Type B pancreatic cell (in vitro differentiated cells): ENCODE measurements at regions not wholly inside any gene's neighbourhood (a gene's known extent, or its start where the extent isn't known, plus 50 kb on each side); places are given as distances from the start of the nearest gene placed in this dataset.

ENCODE experiments used
- DNase-seq: peaks from one replicate; pipeline ENCODE4 v3.0.0; 2021; ENCODE audit warnings: mixed read lengths; ENCODE audit not compliant: unreplicated experiment; ENCODE audit errors: extremely low spot score
- H3K27ac Mint-ChIP-seq: 2 replicates; pipeline ENCODE4 v1.8.0; 2021; ENCODE audit warnings: mild to moderate bottlenecking, mixed read lengths
- H3K27me3 Mint-ChIP-seq: 2 replicates; pipeline ENCODE4 v1.8.0; 2021; ENCODE audit warnings: mixed read lengths
- H3K36me3 Mint-ChIP-seq: 2 replicates; pipeline ENCODE4 v1.8.0; 2021; ENCODE audit warnings: mixed read lengths
- H3K4me1 Mint-ChIP-seq: one replicate; pipeline ENCODE4 v1.8.0; 2021; ENCODE audit warnings: mixed read lengths; ENCODE audit not compliant: unreplicated experiment
- H3K4me3 Mint-ChIP-seq: 2 replicates; pipeline ENCODE4 v1.8.0; 2021; ENCODE audit warnings: mild to moderate bottlenecking, mixed read lengths
- H3K9me3 Mint-ChIP-seq: 2 replicates; pipeline ENCODE4 v1.8.0; 2021; ENCODE audit warnings: mixed read lengths
- CTCF ChIP-seq: fragments of 200-600 bp; sonication (generic); conservative IDR thresholded peaks from 2 replicates; pipeline ENCODE4 v1.5.0; 2021; ENCODE audit warnings: antibody characterized with exemption, mild to moderate bottlenecking

DNA sequence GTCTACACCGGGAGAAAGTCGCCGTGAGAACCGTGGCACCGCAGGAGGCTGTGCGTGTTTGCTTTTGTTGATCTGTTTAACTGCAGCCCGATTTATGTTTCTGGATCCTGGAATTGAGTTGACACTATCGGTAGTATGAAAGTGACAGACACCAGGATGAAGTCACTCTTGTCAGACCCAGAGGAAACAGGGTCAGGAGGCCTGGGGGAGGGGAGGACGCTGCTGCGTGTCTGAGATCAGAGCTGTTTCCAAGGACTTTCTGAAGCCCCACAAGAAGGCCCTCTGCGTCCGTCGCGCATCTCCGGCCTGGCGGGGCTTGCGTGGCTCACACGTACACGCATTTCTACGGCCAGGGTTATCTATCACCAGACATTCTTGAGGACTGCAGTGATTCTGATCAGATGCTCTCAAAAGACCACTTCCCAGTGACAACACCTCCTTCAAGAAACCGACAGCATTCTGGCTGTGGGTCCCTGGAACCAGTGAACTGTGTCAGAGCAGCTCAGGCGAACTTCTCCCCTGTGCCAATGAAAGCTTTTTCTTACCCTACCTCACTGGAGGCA is 263.4 kb downstream of the ADGRD1 start:
- DNase-seq, result no peak
- H3K27ac Mint-ChIP-seq, result peak overlapping the region; percentile 94
- H3K9me3 Mint-ChIP-seq, result peaks cover 8% of the 10 kb centered on the region
- H3K4me1 Mint-ChIP-seq, result peaks cover 29% of the 10 kb centered on the region
- no peaks in the 10 kb centered on the region for H3K36me3 Mint-ChIP-seq
- H3K4me3 Mint-ChIP-seq, result no peak overlapping the region
- no peak for TF ChIP-seq CTCF
- H3K27me3 Mint-ChIP-seq, result peaks cover 2% of the 10 kb centered on the region

GRCh38 chr12:131218026-131218922 is 264.6 kb downstream of the ADGRD1 start:
- TF ChIP-seq CTCF, result no peak
- Mint-ChIP-seq H3K27ac (peak overlapping the region; percentile 94), H3K4me1 (peaks cover 35% of the 10 kb centered on the region), H3K36me3 (no peaks in the 10 kb centered on the region), H3K27me3 (peaks cover 2% of the 10 kb centered on the region), H3K9me3 (peaks cover 2% of the 10 kb centered on the region), H3K4me3 (peak overlapping the region; percentile 72)
- DNase-seq, result no peak

DNA sequence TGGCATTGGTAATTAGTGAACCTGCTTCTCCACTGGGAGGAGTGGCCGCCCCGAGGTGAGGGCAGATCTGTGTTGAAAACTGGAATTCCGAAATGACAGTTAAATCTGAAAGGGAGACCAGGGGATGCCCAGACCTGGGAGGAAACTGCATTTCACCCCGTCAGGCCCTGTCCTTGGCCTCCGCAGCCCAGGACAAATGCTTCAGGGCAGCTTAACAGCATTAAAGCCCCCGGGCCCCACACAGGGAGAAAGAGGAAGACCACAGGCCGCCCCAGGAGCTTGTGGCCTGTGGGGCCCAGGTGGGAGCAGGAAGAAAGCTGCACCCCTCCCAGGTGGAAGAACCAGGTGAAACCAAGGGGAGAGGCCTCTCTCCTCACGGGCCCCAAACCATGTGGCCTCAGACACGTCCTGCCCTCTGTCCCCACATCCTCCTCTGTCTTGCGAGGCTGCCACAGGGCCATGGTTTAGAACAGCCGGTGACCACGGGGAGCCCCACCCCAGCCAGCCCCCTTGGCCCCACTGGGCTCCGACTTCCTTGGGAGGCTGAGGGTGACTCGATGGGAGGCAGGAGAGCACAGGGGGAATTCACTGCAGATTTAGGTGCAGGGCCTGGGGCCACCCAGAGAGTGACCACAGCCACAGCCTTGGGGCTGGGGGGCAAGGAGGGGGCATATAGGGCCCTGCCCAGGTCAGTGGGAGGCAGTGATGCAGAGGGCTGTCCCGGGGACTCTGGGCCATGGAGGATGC is 265.4 kb downstream of the ADGRD1 start:
- Mint-ChIP-seq H3K27ac (peak overlapping the region; percentile 94), H3K4me3 (peak overlapping the region; percentile 72), H3K9me3 (no peaks in the 10 kb centered on the region), H3K4me1 (peaks cover 35% of the 10 kb centered on the region), H3K36me3 (no peaks in the 10 kb centered on the region), H3K27me3 (peaks cover 2% of the 10 kb centered on the region)
- DNase-seq, result no peak
- no peak for TF ChIP-seq CTCF

GRCh38 chr12:131219670-131220330 is 266.1 kb downstream of the ADGRD1 start:
- Mint-ChIP-seq H3K4me3 (no peak overlapping the region), H3K4me1 (peaks cover 35% of the 10 kb centered on the region), H3K9me3 (no peaks in the 10 kb centered on the region), H3K36me3 (no peaks in the 10 kb centered on the region), H3K27ac (peak overlapping the region; percentile 50), H3K27me3 (peaks cover 2% of the 10 kb centered on the region)
- TF ChIP-seq CTCF, result no peak
- no peak for DNase-seq

- no peak for TF ChIP-seq CTCF
- Mint-ChIP-seq H3K36me3 (no peaks in the 10 kb centered on the region), H3K27ac (peak overlapping the region; percentile 50), H3K27me3 (peaks cover 2% of the 10 kb centered on the region), H3K4me1 (peaks cover 35% of the 10 kb centered on the region), H3K4me3 (no peak overlapping the region), H3K9me3 (no peaks in the 10 kb centered on the region)
- DNase-seq, result no peak
Observed at GRCh38 chr12:131220331-131220685, 266.6 kb downstream of the ADGRD1 start.
